Stimulated activated CD4-positive, alpha-beta T cell treated with anti-CD3 and anti-CD28 coated beads, Interleukin-4, amount 100 ng/mL, for 24 hours (primary cell): ENCODE measurements at regions not wholly inside any gene's neighbourhood (a gene's known extent, or its start where the extent isn't known, plus 50 kb on each side); places are given as distances from the start of the nearest gene placed in this dataset.
"Not testable (repeated sequence)": the region's sequence is repeated elsewhere in the genome, so short reads cannot be mapped to it uniquely, and the experiment has no call there.

Source experiments
- DNase-seq: peaks from one replicate; pipeline ENCODE4 v3.0.0-alpha.2; 2020

GRCh38 chr14:71771421-71771820 lies 160.8 kb upstream of the RGS6 start:
- DNase-seq: not testable (repeated sequence)

GRCh38 chr14:71771996-71772395 lies 160.2 kb upstream of the RGS6 start:
- not testable (repeated sequence) for DNase-seq

GRCh38 chr14:71773898-71774481 lies 158.2 kb upstream of the RGS6 start:
- DNase-seq: no peak

GRCh38 chr14:71776471-71777360 lies 155.5 kb upstream of the RGS6 start:
- no peak for DNase-seq

- DNase-seq: no peak
Observed at GRCh38 chr14:71780075-71780474, 152.2 kb upstream of the RGS6 start.

GRCh38 chr14:71780822-71781221 lies 151.4 kb upstream of the RGS6 start:
- DNase-seq: no peak

GRCh38 chr14:71783088-71783487 lies 149.1 kb upstream of the RGS6 start:
- DNase-seq: no peak

- no peak for DNase-seq
Observed at GRCh38 chr14:71783786-71784185, 148.4 kb upstream of the RGS6 start.

- no peak for DNase-seq
Observed at GRCh38 chr14:71789005-71789404, 143.2 kb upstream of the RGS6 start.

- no peak for DNase-seq
Observed at GRCh38 chr14:71799841-71800240, 132.4 kb upstream of the RGS6 start.

GRCh38 chr14:71800878-71801277 lies 131.4 kb upstream of the RGS6 start:
- no peak for DNase-seq

- no peak for DNase-seq
Observed at GRCh38 chr14:71803539-71804260, 128.5 kb upstream of the RGS6 start.

- DNase-seq: no peak
Observed at GRCh38 chr14:71804992-71805391, 127.2 kb upstream of the RGS6 start.

GRCh38 chr14:71807049-71807448 lies 125.2 kb upstream of the RGS6 start:
- DNase-seq: not testable (repeated sequence)

- DNase-seq: not testable (repeated sequence)
Observed at GRCh38 chr14:71810800-71811199, 121.4 kb upstream of the RGS6 start.

- DNase-seq: no peak
Observed at GRCh38 chr14:71812693-71813092, 119.5 kb upstream of the RGS6 start.

GRCh38 chr14:71815110-71815509 lies 117.1 kb upstream of the RGS6 start:
- DNase-seq: no peak

- no peak for DNase-seq
Observed at GRCh38 chr14:71824816-71825215, 107.4 kb upstream of the RGS6 start.

- DNase-seq: no peak
Observed at GRCh38 chr14:71833476-71833875, 98.8 kb upstream of the RGS6 start.

GRCh38 chr14:71834284-71835204 lies 97.7 kb upstream of the RGS6 start:
- no peak for DNase-seq

GRCh38 chr14:71852181-71852580 lies 80.0 kb upstream of the RGS6 start:
- no peak for DNase-seq

- DNase-seq: peak; percentile 47
Observed at GRCh38 chr14:71855399-71856036, 76.7 kb upstream of the RGS6 start.
